ENCODE measurements at regions not wholly inside any gene's neighbourhood (a gene's known extent, or its start where the extent isn't known, plus 50 kb on each side); places are given as distances from the start of the nearest gene placed in this dataset.

DNA sequence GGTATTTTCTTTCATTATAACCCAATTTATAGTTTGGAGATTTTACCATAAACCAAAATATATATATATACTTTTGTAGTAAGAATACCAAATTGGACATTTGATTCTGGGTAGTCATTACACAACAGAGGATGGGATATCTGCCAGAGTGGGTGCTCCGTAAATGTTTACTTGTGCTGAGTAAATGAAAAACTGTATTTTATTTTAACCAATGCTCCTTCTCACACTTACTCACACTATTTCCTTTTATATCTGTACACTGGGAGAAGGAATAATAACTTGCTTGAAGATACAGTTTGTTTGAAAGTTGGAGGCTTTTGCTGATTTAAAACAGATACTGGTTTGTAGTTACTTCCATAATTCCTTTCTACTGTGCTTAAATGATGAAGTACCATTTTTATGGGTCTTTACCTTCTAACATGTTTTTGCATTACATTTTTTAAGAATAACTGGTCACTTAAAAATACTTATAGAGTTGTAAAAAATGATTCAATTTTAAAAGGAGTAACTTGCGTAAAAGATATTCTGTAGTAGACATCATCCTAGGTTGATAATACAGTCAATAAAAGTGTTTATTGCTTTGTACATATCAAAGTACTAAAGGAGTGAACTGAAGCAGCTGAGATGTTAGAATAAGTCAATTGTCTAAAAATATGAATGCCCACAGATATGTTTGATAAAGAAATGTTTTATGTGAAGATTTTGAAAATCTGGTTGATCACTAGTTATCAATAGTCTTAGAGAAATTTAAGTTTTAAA, 411.7 kb downstream of the UTRN start:
- TF ChIP-seq, protein P1, sequence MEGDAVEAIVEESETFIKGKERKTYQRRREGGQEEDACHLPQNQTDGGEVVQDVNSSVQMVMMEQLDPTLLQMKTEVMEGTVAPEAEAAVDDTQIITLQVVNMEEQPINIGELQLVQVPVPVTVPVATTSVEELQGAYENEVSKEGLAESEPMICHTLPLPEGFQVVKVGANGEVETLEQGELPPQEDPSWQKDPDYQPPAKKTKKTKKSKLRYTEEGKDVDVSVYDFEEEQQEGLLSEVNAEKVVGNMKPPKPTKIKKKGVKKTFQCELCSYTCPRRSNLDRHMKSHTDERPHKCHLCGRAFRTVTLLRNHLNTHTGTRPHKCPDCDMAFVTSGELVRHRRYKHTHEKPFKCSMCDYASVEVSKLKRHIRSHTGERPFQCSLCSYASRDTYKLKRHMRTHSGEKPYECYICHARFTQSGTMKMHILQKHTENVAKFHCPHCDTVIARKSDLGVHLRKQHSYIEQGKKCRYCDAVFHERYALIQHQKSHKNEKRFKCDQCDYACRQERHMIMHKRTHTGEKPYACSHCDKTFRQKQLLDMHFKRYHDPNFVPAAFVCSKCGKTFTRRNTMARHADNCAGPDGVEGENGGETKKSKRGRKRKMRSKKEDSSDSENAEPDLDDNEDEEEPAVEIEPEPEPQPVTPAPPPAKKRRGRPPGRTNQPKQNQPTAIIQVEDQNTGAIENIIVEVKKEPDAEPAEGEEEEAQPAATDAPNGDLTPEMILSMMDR (IDR thresholded peaks at IDR 0.05) = no peak
- TF ChIP-seq POLR2A (IDR thresholded peaks at IDR 0.05) (no peak), EP300 (IDR thresholded peaks at IDR 0.05) (no peak)

Data from suprapubic skin (tissue), 3 donors.